Right lobe of liver (tissue), 4 donors: ENCODE measurements at regions not wholly inside any gene's neighbourhood (a gene's known extent, or its start where the extent isn't known, plus 50 kb on each side); places are given as distances from the start of the nearest gene placed in this dataset.

ENCODE experiments used
- CTCF ChIP-seq, 4 donors: fragments of 200-600 bp in 3 of 4; fragments of 450-650 bp in 1 of 4; IDR thresholded peaks; one replicate each; pipeline versions ENCODE4 v1.5.1 to v1.8.0; 2016 to 2022; ENCODE audit warnings: antibody characterized with exemption in 4 of 4, mild to moderate bottlenecking in 2 of 4
- POLR2A ChIP-seq: fragments of 450-650 bp; IDR thresholded peaks from one replicate; pipeline ENCODE4 v1.6.1; 2017; ENCODE audit warnings: antibody characterized with exemption, mild to moderate bottlenecking
- donor health status: DM: no; HTN: no; CAD: no.
- donor health status: DM: no; HTN: no; CAD: no.
- donor health status: DM: no; HTN: yes; CAD: no.

GRCh38 chr6:44667226-44667625 is 279.7 kb downstream of the CDC5L start:
- TF ChIP-seq CTCF (IDR thresholded peaks at IDR 0.05) (no peak), POLR2A (no peak)
